Stimulated activated CD8-positive, alpha-beta memory T cell treated with anti-CD3 and anti-CD28 coated beads, Interleukin-12 subunit alpha, Interleukin-12 subunit beta, amount 100 ng/mL, for 4 hours (primary cell): ENCODE measurements at regions not wholly inside any gene's neighbourhood (a gene's known extent, or its start where the extent isn't known, plus 50 kb on each side); places are given as distances from the start of the nearest gene placed in this dataset.
"Not testable (repeated sequence)": the region's sequence is repeated elsewhere in the genome, so short reads cannot be mapped to it uniquely, and the experiment has no call there.

Source experiments
- DNase-seq: peaks from one replicate; pipeline ENCODE4 v3.0.0-alpha.2; 2020; ENCODE audit warnings: low read depth

DNA sequence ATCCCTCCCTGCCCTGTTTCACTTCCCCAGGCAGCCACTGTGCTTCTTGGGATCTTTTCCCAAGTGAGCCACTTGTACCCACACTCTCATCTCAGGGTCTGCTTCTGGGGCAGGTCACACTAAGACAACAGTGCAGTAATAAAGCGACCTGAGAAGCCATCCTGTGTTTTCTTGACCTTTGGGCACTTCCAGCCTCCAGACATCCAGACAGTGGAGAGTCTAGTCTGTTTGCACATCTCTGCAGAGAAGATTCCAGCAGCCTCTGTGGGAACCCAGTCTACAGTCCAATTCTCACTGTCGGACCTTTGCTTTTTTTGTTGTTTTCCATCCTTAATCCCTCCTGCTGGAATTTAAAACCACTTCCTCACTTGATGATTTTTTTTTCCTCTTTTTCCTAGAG, 50.3 kb upstream of the ATP6AP2 start:
- DNase-seq = no peak

DNA sequence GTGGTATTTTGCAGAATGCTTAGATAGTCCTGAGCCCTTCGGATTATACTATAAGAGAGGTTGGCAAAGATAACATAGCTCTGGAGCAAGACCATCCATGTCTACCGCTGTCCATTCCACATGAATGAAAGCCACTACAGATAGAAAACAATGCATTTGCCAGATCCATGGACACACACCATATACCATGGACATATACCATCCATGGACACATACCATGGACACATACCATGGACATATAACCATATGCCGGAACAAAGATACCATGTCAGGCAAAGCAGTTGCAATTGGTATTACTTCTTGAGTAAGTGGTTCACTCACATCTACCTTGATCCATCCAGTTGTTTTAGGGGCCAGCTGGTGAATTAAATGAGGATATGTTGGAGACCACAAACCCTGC, 53.2 kb upstream of the ATP6AP2 start:
- DNase-seq = no peak

DNA sequence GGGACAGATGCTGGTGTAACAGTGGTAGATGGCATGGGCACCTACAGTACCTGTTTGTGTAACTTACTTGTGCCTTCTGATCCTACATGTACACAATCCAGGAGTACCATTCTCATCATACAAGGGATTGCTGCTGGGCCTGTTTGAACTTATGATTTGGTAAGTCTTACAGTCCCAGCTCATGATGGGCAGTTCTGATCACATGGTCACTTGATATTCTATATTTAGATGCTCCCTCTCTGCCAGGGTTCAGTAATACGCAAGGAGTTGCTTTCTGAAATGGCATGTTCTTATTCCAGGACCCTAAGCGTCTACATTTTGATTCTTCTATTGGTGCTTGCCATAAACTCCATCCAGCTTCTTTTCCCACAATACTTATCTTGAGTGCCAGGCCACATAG, 54.4 kb upstream of the ATP6AP2 start:
- no peak for DNase-seq

DNA sequence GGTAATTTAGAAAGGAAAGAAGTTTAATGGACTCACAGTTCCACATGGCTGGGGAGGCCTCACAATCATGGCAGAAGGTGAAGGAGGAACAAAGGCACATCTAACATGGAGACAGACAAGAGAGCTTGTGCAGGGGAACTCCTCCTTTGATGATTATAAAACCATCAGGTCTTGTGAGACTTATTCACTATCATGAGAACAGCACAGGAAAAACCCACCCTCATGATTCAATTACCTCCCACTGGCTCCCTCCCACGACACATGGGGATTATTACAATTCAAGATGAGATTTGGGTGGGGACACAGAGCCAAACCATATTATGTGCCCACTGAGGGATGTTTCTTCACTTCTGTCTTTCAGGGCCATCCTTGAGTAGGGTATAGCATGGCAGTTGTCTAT, 54.9 kb upstream of the ATP6AP2 start:
- not testable (repeated sequence) for DNase-seq

DNA sequence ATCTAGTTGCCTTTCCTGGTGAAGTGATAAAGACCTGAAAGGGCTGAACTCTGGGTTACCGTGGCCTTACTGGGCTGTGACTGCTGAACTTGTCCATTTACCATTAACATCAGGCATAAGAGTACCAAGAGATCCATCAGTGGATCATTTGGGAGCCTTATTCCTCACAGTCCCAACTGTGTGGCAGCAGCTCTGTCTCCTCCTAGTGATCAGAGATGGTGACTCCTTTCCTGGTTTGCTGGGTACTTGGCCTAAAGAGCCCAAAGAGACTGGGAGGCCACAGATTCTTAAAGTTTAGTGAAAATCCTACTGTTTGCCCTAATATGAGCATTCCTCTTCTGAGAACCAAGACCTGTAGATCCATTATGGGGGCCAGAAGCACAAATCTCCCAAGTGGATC, 56.3 kb upstream of the ATP6AP2 start:
- no peak for DNase-seq

DNA sequence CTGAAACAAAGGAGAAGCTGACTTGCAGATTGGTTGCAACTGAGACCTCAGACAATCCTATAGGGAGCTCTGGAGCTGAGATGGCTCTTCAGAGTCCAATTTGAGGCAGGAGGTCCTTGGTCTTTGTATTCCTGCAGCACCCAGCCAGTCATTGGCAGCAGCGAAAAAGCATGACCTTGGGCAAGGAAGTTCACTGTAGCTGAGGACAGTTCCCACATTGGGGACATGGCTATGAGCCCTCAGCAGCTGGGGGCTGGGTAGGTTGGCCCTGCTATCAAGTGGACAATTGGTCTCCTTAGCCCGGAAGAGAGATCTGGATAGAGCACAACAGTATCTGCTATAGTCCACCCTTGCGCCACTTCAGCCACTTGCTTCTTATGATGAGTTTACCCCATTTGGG, 56.9 kb upstream of the ATP6AP2 start:
- no peak for DNase-seq

DNA sequence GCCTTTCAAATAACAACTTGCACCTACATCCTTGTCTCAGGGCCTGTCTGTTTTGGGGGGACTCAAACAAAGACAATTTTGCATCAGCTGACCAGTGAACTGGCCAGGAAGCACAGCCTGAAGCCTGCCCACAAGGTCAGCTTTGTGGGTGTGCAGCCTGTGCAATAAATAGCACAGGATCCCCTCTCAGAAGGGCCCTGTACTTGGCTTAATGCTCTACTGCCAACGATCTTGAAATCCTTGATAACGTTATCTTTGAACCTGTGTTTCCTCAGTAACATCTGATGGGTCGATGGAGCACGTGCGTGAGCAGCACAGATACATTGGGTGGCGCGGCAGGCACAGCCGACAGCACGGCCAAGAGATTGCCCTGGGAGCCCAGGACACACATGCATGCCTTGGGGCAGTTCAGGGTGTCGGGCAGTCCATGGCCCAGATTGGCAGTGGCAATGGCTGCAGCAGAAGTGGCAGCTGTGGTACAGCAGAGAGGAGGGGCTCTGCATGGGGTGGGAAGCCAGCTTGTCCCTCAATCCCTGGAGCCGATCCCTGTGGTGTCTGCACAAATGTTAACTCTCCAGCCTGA, 58.8 kb upstream of the ATP6AP2 start:
- DNase-seq = no peak

DNA sequence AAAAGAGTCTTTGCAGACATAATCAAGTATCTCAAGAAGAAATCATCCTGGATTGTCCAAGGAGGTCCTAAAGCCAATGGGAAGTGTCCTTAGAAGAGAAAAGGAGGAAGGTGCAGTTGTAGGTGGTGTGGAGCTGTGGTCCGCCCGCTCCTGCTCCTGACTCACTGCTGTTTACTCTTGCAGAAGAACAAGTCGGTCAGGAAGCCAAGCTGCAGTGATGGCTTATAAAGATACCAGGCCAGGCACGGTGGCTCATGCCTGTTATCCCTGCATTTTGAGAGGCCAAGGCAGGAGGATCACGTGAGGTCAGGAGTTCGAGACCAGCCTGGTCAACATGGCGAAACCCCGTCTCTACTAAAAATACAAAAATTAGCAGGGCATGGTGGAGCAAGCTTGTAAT, 66.4 kb upstream of the ATP6AP2 start:
- DNase-seq = no peak

DNA sequence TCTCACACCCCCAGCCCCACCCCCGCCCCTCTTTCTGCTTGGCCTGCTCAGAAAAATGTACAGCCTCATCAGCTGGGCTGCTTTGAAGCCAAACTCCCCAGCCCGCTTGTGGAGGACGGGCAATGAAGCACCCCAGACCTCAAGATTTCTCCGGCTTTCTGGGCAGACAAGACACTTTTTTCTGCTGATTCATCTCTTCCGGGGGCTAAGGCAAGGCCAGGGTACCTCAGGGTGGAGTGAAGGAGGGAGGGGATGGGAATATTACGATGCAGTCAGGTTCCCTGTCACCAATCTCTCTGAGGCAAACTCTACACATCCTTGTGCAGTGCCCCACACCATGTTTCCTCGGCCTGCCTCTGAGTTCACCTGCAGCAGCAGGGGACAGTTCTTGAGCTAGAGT, 66.9 kb upstream of the ATP6AP2 start:
- no peak for DNase-seq

DNA sequence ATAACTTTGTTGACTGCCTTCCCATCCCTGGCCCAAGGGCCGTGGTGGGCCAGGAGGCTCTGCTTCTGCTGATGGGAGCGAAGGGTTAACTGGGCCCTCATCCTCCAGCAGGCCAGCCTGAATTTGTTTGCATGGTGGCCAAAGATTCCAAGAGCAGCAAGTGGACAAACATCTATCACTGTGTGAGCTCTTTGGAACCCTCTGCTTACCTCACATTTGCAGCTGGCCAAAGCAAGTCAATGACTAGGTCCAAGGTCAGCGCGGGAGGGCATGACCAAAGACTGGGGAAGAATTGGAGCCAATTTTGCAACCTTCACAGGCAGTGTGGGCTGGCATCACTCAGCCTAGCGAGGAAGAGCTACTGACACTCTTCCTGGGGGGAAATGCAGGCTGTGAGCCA, 67.8 kb upstream of the ATP6AP2 start:
- no peak for DNase-seq

DNA sequence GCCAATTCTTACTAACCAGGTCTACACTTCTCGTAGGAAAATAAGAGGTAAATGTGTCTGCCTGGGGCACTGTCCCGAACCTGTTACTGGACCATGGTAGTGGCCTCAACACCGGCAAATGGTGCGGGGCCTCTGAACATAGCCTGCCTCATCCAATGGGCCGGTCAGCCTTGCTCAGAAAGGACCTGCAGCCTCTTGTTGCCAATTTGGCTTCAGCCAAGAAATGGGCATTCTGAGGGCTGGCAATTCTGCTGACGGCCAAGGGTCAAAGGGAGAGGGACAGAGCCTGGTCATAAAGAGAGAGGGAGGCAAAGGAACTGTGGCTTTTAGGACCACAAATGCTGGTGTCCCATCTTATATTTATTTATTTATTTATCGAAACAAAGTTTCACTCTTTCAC, 69.5 kb upstream of the ATP6AP2 start:
- no peak for DNase-seq

DNA sequence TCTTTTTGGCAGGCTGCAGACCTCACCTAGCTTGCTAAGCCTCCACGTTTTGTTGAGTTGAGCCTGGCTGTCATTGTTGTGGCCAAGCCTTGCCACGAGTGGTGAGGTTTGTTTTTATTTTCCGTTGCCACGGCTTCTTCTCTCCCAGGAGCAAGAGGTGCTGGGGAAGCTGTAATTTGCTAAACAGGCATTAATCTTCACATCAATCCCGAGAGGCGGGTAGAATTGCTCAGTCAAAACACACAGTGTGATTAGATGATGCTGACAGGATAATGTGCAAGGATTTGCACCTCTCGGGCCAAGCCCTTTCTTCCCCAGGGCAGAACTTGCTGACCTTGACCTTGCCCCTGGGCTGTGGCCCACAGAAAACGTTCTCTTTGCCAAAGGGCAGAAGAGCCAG, 72.2 kb upstream of the ATP6AP2 start:
- DNase-seq = no peak

DNA sequence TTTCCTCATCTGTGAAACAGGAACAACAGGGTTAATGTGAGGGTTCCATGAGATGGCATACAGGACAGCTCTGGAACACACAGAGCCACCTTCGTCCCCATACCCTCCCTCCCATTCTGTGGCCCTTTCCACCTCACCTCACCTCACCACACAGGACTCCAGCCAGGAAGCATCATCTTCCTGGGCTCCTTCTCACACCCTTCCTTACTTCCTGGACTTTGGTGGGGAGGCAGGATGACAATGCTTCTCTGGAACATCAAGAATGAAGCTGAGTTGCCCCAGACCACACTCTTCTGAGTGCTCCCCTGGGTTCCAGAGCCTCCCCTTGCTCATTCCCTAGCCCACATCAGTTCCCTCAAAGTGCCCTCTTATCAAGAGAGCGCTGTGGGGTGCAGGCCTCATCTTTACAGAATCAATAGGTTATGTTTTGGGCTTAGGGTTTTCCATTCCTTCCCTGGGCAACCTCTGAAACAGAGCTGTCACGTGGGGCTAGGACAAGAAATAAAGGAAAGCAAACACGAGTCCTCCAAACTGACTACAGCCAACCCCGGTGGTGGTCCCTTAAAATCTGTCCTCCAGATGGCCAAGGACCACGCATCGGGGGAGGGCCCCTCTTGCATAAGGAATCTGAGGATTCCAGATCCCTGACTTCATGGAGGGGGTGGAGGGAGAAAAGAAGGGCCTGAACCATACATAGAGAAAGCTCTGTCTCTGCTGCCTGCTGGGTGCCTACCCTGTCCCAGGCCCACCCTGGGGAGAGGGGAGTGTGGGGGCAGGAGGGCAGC, 74.4 kb upstream of the ATP6AP2 start:
- no peak for DNase-seq

DNA sequence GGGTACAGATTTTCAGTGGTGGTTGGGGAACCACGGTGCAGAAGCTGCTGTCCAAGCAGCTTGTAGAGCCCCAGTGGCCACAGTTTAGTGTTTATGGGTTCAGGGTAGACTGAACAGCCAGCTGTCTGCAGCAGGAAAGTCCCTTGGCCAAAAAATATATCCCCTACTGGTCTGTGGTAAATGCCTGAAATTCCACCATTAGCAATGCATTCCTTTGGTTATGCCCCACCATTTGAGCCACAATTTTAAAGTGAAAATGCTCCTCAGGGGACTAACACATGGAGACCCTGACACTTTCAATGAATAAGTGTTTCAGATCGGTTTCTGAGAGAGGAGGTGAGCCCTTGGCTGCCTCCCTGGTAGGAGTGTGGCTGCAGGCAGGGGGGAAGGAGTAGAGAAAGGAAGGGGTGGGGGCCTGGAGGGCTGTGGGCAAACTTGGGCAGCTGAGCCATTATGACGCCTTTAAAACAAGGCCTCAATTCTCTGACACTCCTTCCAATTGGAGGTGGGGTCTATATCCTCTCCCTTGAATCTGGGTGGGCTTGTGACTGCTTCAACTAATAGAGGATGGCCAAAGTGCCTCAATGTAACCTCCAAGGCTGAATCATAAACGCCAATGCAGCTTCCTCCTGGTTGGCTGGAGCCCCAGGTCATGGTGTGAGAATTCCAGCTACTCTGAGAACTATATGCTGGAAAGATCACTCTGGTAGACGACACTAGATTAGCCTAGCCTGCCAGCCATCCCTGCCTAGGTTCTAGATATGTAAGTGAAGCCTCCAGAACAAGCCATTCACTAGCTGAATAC, 75.8 kb upstream of the ATP6AP2 start:
- no peak for DNase-seq

DNA sequence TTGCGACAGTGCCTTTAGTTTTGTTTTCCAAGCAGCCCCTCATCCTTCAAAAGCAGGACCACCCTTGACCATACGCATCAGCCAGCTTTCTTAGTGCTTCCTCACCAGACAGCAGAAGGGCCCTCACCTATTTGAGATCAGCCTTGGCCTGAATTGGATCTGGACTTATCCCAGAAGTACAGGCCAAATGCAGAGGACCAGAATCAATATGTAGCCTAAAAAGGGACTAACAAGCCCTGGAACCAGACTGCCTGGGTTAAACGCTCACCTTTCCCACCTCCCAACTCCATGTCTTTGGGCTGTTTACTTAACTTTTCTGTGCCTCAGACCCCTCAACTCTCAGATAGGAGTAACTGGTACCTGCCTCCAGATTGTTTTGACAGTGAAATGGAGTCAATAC, 77.7 kb upstream of the ATP6AP2 start:
- no peak for DNase-seq

DNA sequence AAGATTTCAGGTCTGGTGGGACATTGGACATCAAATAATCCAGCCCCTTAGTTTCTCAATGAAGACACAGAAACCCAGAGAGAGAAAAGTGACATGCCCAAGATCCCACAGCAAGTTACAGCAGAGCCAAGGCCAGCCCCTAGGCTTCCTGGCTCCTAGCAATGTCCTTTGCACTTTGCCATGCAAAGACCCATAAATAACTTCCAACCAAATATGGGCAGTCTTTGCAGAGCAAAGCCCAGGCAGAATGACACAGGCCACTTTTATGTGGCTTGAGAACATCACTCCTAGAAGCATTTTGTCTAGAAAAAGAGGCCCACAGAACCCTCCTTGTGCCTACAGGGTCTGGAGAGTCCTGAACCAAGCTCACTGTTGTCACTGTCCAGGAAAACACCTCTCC, 78.1 kb upstream of the ATP6AP2 start:
- no peak for DNase-seq

DNA sequence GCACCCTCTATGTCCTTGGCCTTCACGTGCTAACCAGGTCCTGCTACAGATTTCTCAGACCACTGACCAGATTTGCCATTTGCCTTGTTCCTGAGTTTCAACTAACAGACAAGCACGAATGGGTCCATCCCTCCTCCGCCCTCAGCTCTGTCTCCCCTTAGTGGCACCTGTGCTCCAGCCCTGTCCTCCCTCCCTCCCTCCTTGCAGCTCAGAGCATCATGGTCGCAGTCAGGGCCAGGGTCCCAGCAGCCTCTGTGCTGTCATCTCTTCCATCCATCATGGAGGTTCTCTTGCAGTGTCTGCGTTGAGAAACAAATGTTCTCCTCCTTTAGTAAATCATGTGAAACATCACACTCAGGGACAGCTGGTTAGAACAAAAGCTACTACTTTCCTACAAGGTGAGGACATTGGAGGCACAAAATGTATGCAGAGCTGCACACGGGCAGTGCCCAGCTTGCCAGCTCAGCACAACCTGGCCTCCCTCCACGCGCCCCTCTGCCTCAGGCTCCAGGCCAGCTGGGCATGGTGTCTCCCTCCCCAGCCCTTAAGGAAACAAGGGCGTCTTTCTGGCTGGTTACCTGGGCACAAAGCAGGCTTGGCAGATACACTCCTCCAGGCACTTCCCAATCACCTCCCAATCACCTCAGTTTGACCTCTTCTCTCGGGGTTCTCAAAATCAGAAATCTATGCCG, 79.5 kb upstream of the ATP6AP2 start:
- no peak for DNase-seq

DNA sequence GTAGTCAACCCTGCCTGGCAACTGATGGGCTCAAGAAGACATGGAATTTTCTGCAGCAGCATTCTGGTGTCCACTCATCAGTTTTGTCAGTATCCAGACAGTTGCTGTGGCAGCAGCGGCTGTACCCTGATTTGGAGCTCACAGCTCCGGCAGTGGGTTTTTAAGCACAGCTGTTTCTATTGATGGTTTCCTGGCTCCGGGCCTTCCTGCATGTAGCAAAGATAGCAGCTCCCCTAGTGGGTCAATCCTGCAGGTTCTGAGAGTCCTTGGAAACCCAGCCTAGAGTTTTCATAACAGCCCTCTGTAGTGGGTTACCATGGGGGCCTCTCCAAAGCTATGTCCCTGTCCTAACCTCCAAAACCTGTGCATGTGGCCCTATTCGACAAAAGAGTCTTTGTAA, 84.0 kb upstream of the ATP6AP2 start:
- no peak for DNase-seq

DNA sequence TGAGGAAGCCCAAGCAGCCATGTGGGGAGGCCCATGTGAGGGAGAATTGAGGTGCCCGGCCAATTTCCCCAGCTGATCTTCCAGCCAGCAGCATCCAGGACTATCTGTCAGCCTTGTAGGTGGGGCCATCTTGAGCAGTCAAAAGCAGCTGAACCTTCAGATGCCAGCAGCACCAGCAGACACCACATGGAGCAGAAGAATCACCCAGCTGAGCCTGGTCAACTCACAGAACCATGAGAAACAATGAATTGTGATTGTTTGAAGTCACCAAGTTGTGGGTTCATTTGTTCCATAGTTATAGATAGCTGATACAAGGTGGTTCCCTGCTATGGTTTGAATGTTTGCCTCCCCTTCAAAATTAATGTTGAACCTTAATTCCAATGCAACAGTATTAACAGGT, 85.1 kb upstream of the ATP6AP2 start:
- DNase-seq = no peak

DNA sequence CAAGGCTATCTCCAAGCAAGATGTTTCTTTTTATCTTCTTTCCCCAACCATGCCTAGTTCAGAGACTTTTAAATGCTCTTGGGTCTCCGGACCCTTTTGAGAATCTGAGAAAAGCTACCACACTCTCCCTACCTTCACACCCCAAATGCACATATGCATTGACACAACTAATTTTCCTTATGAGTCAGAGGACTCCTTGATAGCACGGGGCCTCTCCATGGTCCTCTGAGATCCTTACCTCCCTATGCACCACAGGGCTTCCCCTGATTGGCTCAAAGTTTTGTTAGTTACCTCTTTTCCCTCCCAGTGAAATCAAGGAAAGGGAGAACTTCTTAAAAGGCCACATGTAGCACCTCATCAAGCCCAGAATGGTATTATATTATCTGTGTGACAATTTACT, 86.8 kb upstream of the ATP6AP2 start:
- no peak for DNase-seq

DNA sequence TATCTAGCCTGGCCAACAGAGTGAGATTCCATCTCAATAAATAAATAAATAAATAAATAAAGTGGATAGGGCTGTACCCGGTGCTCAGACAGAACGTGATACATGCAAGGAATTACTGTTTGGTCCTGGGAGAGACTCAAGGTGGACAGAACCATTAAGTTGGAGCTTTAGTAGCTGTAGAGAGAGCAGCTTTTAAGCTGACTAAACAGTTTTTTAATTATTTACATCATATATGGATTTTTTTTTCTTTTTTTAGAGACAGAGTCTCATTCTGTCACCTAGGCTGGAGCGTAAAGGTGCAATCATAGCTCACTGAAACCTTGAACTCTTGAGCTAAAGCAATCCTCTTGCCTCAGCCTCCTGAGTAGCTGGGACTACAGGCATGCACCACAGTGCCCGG, 92.5 kb upstream of the ATP6AP2 start:
- no peak for DNase-seq

DNA sequence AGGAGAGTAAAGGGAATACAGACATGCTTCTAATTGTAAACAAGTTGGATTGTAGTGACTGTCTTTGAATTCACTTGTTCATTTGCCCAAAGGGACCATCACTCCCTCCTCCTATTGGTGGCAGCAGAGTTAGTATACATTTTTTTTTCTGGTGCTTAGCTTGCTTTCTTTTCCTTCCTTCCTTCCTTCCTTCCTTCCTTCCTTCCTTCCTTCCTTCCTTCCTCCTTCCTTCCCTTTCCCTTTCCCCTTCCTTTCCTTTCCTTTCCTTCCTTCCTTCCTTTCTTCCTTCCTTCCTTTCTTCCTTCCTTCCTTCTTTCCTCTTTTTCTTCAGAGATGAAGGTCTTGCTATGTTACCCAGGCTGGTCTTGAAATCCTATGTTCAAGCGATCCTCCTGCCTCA, 94.8 kb upstream of the ATP6AP2 start:
- no peak for DNase-seq
